Liver (tissue), 8 donors: ENCODE measurements at regions not wholly inside any gene's neighbourhood (a gene's known extent, or its start where the extent isn't known, plus 50 kb on each side); places are given as distances from the start of the nearest gene placed in this dataset.

Experiments
- DNase-seq: peaks from one replicate; pipeline ENCODE4 v3.0.0-alpha.2; 2017; ENCODE audit warnings: low spot score
- H3K27ac ChIP-seq, 2 donors: one replicate each; pipeline ENCODE4 v1.7.0; 2013; ENCODE audit warnings: inconsistent platforms in 2 of 2, low read length in 2 of 2, control low read depth in 1 of 2, low read depth in 1 of 2, mild to moderate bottlenecking in 1 of 2
- H3K27me3 ChIP-seq, 4 donors: one replicate each; pipeline versions ENCODE4 v1.6.1 to v1.7.0; 2013; ENCODE audit warnings: low read length in 3 of 4, inconsistent platforms in 1 of 4, mild to moderate bottlenecking in 1 of 4, moderate library complexity in 1 of 4; ENCODE audit not compliant: control insufficient read depth in 4 of 4, insufficient read depth in 4 of 4
- H3K36me3 ChIP-seq, 4 donors: one replicate each; pipeline versions ENCODE4 v1.6.1 to v1.7.0; 2013; ENCODE audit warnings: low read length in 3 of 4, mild to moderate bottlenecking in 3 of 4, low read depth in 1 of 4, moderate library complexity in 1 of 4; ENCODE audit not compliant: control insufficient read depth in 4 of 4, insufficient read depth in 3 of 4
- H3K4me1 ChIP-seq, 4 donors: one replicate each; pipeline versions ENCODE4 v1.6.1 to v1.7.0; 2013; ENCODE audit warnings: low read length in 3 of 4, mild to moderate bottlenecking in 3 of 4, moderate library complexity in 1 of 4; ENCODE audit not compliant: control insufficient read depth in 4 of 4, insufficient read depth in 4 of 4
- H3K4me3 ChIP-seq, 3 donors: one replicate each; pipeline versions ENCODE4 v1.6.1 to v1.7.0; 2013; ENCODE audit warnings: low read length in 3 of 3, control low read depth in 1 of 3, low read depth in 1 of 3, mild to moderate bottlenecking in 1 of 3
- H3K9ac ChIP-seq, 2 donors: one replicate each; pipeline ENCODE4 v1.7.0; 2013; ENCODE audit warnings: low read length in 2 of 2, mild to moderate bottlenecking in 2 of 2, moderate library complexity in 2 of 2, control low read depth in 1 of 2, low read depth in 1 of 2
- H3K9me3 ChIP-seq, 4 donors: one replicate each; pipeline versions ENCODE4 v1.6.1 to v1.7.0; 2013; ENCODE audit warnings: low read length in 3 of 4; ENCODE audit not compliant: control insufficient read depth in 4 of 4
- EGR1 ChIP-seq, 2 donors: IDR thresholded peaks; 2 replicates each; pipeline ENCODE4 v1.6.1; 2016 to 2018; ENCODE audit warnings: antibody characterized with exemption in 2 of 2, low read depth in 2 of 2
- FOXA1 ChIP-seq: IDR thresholded peaks from 2 replicates; pipeline ENCODE4 v1.6.1; 2016; ENCODE audit warnings: antibody characterized with exemption
- GABPA ChIP-seq, 2 donors: IDR thresholded peaks in 1 of 2; conservative IDR thresholded peaks in 1 of 2; 2 replicates each; pipeline ENCODE4 v1.6.1; 2016; ENCODE audit warnings: antibody characterized with exemption in 2 of 2, mild to moderate bottlenecking in 1 of 2, moderate library complexity in 1 of 2
- HNF4A ChIP-seq, 2 donors: conservative IDR thresholded peaks; 2 replicates each; pipeline ENCODE4 v1.6.1; 2016; ENCODE audit warnings: antibody characterized with exemption in 2 of 2, mild to moderate bottlenecking in 2 of 2
- HNF4G ChIP-seq: IDR thresholded peaks from 2 replicates; pipeline ENCODE4 v1.6.1; 2016; ENCODE audit warnings: antibody characterized with exemption
- JUND ChIP-seq, 2 donors: IDR thresholded peaks; 2 replicates each; pipeline ENCODE4 v1.6.1; 2016; ENCODE audit warnings: antibody characterized with exemption in 2 of 2
- NR2F2 ChIP-seq: IDR thresholded peaks from 2 replicates; pipeline ENCODE4 v1.6.1; 2016; ENCODE audit warnings: antibody characterized with exemption
- RAD21 ChIP-seq, 2 donors: IDR thresholded peaks; 2 replicates each; pipeline ENCODE4 v1.6.1; 2016; ENCODE audit warnings: antibody characterized with exemption in 2 of 2, mild to moderate bottlenecking in 2 of 2
- RXRA ChIP-seq, 2 donors: IDR thresholded peaks; 2 replicates each; pipeline ENCODE4 v1.6.1; 2017 to 2018; ENCODE audit warnings: antibody characterized with exemption in 2 of 2, mild to moderate bottlenecking in 1 of 2
- SP1 ChIP-seq: IDR thresholded peaks from 2 replicates; pipeline ENCODE4 v1.6.1; 2018; ENCODE audit warnings: antibody characterized with exemption, mild to moderate bottlenecking
- TAF1 ChIP-seq: conservative IDR thresholded peaks from 2 replicates; pipeline ENCODE4 v1.6.1; 2016; ENCODE audit warnings: antibody characterized with exemption, mild to moderate bottlenecking
- YY1 ChIP-seq: IDR thresholded peaks from 2 replicates; pipeline ENCODE4 v1.6.1; 2016; ENCODE audit warnings: antibody characterized with exemption, mild to moderate bottlenecking
- WGBS: extraction: QIAGEN DNeasy Blood & Tissue Kit; methylation state at CpG from one replicate; pipeline ENCODE4 v1.1.7; 2013; 5-methylcytosine and 5-hydroxymethylcytosine counted together
- TF ChIP-seq, protein P1 (sequence below): IDR thresholded peaks from 2 replicates; pipeline ENCODE4 v1.6.1; 2016; ENCODE audit warnings: antibody characterized with exemption
- TF ChIP-seq, protein P2 (sequence below): IDR thresholded peaks from 2 replicates; pipeline ENCODE4 v1.6.1; 2016; ENCODE audit warnings: antibody characterized with exemption
- TF ChIP-seq, protein P3 (sequence below): IDR thresholded peaks from 2 replicates; pipeline ENCODE4 v1.6.1; 2016; ENCODE audit warnings: antibody characterized with exemption, mild to moderate bottlenecking
- TF ChIP-seq, protein P4 (sequence below): fragments of 150-350 bp; IDR thresholded peaks from 2 replicates; pipeline ENCODE4 v1.5.1; 2017; ENCODE audit warnings: improper control_type of control experiment, low read depth, low read length; ENCODE audit not compliant: missing input control
- TF ChIP-seq, protein P5 (sequence below): IDR thresholded peaks from 2 replicates; pipeline ENCODE4 v1.6.1; 2016; ENCODE audit warnings: antibody characterized with exemption
- donor health status: healthy.
- donor health status: healthy.
- donor health status: healthy.
- donor health status: healthy.
- donor health status: healthy.

DNA sequence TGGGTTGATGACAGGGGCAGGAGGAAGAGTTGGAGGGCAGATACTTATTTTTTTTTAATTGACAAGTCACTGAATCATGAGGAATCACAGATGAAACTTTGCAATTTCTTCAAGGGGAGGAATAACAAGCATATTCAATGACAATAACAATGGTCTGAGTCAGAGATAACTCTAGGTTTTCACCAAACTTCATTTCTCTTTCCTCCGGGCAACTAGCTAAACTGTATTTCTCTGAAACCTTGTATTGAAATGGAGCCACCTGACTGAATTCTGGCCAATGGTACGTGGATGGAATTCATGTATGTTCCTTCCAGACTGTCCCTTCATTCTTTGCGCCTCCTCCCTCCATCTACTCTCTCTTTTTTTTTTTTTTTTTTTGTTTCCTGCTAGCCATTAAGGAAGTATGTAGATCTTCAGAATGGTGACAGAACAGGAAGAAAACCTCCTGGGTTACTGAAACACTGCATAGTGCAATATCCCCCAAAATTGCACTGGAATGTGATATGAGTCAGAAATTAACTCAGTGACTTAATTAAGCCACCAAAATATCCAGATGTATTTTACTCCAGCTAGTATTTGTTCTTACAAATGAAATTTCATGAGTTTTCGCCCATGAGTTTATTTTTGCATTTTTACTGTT lies 495.4 kb downstream of the OTOL1 start (continued):
- TF ChIP-seq, protein P1, sequence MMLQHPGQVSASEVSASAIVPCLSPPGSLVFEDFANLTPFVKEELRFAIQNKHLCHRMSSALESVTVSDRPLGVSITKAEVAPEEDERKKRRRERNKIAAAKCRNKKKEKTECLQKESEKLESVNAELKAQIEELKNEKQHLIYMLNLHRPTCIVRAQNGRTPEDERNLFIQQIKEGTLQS: no peak

DNA sequence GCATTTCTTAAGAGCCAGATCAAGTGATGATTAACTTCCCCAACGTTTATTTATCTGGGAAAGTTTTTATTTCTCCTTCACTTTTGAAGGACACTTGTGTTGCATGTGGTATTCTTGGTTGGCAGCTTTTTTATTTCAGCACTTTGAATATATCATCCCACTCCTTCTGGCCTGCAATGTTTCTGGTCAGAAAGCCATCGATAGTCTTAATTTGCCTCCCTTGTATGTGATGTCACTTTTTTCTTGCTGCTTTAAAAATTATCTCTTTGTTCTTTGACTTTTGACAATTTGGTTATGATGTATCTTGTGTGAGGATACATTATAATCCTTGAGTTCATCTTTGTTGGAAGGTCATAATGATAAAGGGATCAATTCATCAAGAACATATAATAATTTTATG lies 503.2 kb downstream of the OTOL1 start:
- no peak overlapping the region for H3K9ac ChIP-seq
- no peak for DNase-seq
- peaks cover 0 to 17% (median under 1%) of the 10 kb centered on the region in 4 donors for H3K9me3 ChIP-seq
- no peak overlapping the region for H3K27ac ChIP-seq
- no peaks in the 10 kb centered on the region for H3K4me1 ChIP-seq
- peaks cover 0 to 2% (median 0%) of the 10 kb centered on the region in 4 donors for H3K36me3 ChIP-seq
- H3K27me3 ChIP-seq: no peaks in the 10 kb centered on the region
- WGBS: 68% methylated on average over 2 of the region's 2 CpGs
- H3K4me3 ChIP-seq: no peak overlapping the region
- no peak for TF ChIP-seq EGR1 (IDR thresholded peaks at IDR 0.05; ENCODE audit: low read depth in 2 of 2)
- TF ChIP-seq, protein P2, sequence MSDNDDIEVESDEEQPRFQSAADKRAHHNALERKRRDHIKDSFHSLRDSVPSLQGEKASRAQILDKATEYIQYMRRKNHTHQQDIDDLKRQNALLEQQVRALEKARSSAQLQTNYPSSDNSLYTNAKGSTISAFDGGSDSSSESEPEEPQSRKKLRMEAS: no peak
- no peak for TF ChIP-seq HNF4A (conservative IDR thresholded peaks at IDR 0.05)
- TF ChIP-seq RXRA (IDR thresholded peaks at IDR 0.05): no peak
- TF ChIP-seq GABPA (IDR thresholded peaks at IDR 0.05 in 1 of 2, conservative IDR thresholded peaks at IDR 0.05 in 1 of 2): no peak
- TF ChIP-seq, protein P1: no peak
- no peak for TF ChIP-seq JUND (IDR thresholded peaks at IDR 0.05)
- TF ChIP-seq TAF1: no peak
- TF ChIP-seq NR2F2: no peak
- TF ChIP-seq RAD21 (IDR thresholded peaks at IDR 0.05): no peak
- no peak for TF ChIP-seq YY1
- TF ChIP-seq, protein P3, sequence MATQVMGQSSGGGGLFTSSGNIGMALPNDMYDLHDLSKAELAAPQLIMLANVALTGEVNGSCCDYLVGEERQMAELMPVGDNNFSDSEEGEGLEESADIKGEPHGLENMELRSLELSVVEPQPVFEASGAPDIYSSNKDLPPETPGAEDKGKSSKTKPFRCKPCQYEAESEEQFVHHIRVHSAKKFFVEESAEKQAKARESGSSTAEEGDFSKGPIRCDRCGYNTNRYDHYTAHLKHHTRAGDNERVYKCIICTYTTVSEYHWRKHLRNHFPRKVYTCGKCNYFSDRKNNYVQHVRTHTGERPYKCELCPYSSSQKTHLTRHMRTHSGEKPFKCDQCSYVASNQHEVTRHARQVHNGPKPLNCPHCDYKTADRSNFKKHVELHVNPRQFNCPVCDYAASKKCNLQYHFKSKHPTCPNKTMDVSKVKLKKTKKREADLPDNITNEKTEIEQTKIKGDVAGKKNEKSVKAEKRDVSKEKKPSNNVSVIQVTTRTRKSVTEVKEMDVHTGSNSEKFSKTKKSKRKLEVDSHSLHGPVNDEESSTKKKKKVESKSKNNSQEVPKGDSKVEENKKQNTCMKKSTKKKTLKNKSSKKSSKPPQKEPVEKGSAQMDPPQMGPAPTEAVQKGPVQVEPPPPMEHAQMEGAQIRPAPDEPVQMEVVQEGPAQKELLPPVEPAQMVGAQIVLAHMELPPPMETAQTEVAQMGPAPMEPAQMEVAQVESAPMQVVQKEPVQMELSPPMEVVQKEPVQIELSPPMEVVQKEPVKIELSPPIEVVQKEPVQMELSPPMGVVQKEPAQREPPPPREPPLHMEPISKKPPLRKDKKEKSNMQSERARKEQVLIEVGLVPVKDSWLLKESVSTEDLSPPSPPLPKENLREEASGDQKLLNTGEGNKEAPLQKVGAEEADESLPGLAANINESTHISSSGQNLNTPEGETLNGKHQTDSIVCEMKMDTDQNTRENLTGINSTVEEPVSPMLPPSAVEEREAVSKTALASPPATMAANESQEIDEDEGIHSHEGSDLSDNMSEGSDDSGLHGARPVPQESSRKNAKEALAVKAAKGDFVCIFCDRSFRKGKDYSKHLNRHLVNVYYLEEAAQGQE: no peak
- no peak for TF ChIP-seq SP1
- no peak for TF ChIP-seq HNF4G
- TF ChIP-seq, protein P4, sequence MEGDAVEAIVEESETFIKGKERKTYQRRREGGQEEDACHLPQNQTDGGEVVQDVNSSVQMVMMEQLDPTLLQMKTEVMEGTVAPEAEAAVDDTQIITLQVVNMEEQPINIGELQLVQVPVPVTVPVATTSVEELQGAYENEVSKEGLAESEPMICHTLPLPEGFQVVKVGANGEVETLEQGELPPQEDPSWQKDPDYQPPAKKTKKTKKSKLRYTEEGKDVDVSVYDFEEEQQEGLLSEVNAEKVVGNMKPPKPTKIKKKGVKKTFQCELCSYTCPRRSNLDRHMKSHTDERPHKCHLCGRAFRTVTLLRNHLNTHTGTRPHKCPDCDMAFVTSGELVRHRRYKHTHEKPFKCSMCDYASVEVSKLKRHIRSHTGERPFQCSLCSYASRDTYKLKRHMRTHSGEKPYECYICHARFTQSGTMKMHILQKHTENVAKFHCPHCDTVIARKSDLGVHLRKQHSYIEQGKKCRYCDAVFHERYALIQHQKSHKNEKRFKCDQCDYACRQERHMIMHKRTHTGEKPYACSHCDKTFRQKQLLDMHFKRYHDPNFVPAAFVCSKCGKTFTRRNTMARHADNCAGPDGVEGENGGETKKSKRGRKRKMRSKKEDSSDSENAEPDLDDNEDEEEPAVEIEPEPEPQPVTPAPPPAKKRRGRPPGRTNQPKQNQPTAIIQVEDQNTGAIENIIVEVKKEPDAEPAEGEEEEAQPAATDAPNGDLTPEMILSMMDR: no peak
- no peak for TF ChIP-seq FOXA1

DNA sequence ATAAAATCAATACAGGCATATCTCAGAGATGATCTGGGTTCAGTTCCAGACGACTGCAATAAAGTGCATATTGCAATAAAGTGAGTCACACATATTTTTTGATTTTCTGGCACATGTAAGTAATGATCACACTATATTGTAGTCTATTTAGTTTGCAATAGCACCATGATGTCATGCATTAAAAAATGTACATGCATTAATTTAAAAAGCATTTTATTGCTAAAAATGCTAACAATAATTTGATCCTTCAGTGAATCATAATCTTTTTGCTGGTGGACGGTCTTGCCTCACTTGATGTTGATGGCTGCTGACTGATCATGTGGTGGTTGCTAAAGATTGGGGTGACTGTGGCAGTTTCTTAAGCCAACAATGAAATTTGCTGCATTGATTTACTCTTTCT lies 511.1 kb downstream of the OTOL1 start:
- 54% methylated on average over 2 of the region's 2 CpGs for WGBS
- DNase-seq: no peak
- Histone ChIP-seq H3K27ac (no peak overlapping the region), H3K36me3 (no peaks in the 10 kb centered on the region), H3K4me3 (no peak overlapping the region), H3K9me3 (no peaks in the 10 kb centered on the region), H3K27me3 (no peaks in the 10 kb centered on the region), H3K9ac (no peak overlapping the region), H3K4me1 (no peaks in the 10 kb centered on the region)
- TF ChIP-seq, protein P3: no peak
- TF ChIP-seq, protein P5, sequence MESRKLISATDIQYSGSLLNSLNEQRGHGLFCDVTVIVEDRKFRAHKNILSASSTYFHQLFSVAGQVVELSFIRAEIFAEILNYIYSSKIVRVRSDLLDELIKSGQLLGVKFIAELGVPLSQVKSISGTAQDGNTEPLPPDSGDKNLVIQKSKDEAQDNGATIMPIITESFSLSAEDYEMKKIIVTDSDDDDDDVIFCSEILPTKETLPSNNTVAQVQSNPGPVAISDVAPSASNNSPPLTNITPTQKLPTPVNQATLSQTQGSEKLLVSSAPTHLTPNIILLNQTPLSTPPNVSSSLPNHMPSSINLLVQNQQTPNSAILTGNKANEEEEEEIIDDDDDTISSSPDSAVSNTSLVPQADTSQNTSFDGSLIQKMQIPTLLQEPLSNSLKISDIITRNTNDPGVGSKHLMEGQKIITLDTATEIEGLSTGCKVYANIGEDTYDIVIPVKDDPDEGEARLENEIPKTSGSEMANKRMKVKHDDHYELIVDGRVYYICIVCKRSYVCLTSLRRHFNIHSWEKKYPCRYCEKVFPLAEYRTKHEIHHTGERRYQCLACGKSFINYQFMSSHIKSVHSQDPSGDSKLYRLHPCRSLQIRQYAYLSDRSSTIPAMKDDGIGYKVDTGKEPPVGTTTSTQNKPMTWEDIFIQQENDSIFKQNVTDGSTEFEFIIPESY: no peak
- TF ChIP-seq, protein P1: no peak
- TF ChIP-seq RAD21 (IDR thresholded peaks at IDR 0.05) (no peak), TAF1 (no peak), EGR1 (IDR thresholded peaks at IDR 0.05; ENCODE audit: low read depth in 2 of 2) (no peak)
